ENCODE measurements at regions not wholly inside any gene's neighbourhood (a gene's known extent, or its start where the extent isn't known, plus 50 kb on each side); places are given as distances from the start of the nearest gene placed in this dataset.

GRCh38 chr6:47157063-47157462, 114.9 kb upstream of the ADGRF1 start (continued):
- TF ChIP-seq ZNF331 (CRISPR knock-in tag; IDR thresholded peaks at IDR 0.05) (peak; percentile 61; the same call in 1 of the 2 replicates), SOX6 (IDR thresholded peaks at IDR 0.05) (no peak), SOX6 (CRISPR knock-in tag; IDR thresholded peaks at IDR 0.05) (peak; percentile 31; the same call in 1 of the 2 replicates), CEBPG (CRISPR knock-in tag; IDR thresholded peaks at IDR 0.05) (peak; percentile 52), MTF2 (CRISPR knock-in tag; IDR thresholded peaks at IDR 0.05; ENCODE audit: borderline replicate concordance) (no peak), PBX3 (CRISPR knock-in tag; IDR thresholded peaks at IDR 0.05; ENCODE audit: borderline replicate concordance) (no peak), ZFP90 (CRISPR knock-in tag; IDR thresholded peaks at IDR 0.05; ENCODE audit: borderline replicate concordance) (no peak), HNF1A (IDR thresholded peaks at IDR 0.05; ENCODE audit: low read depth) (no peak), HNF1A (CRISPR knock-in tag; IDR thresholded peaks at IDR 0.05; ENCODE audit: borderline replicate concordance) (no peak), ZNF552 (CRISPR knock-in tag; IDR thresholded peaks at IDR 0.05; ENCODE audit: borderline replicate concordance) (no peak), NAIF1 (CRISPR knock-in tag; IDR thresholded peaks at IDR 0.05; ENCODE audit: borderline replicate concordance) (no peak), ZNF7 (CRISPR knock-in tag; IDR thresholded peaks at IDR 0.05) (no peak), ADNP (CRISPR knock-in tag; IDR thresholded peaks at IDR 0.05) (no peak), SSRP1 (CRISPR knock-in tag; IDR thresholded peaks at IDR 0.05) (no peak), ZBTB25 (CRISPR knock-in tag; IDR thresholded peaks at IDR 0.05) (no peak), BHLHE40 (IDR thresholded peaks at IDR 0.05; ENCODE audit: low read length) (no peak), MAF1 (CRISPR knock-in tag; IDR thresholded peaks at IDR 0.05; ENCODE audit: borderline replicate concordance) (no peak), HNF4A (CRISPR knock-in tag; IDR thresholded peaks at IDR 0.05) (peak; percentile 57; the same call in 1 of the 2 replicates), NFE2L2 (IDR thresholded peaks at IDR 0.05; ENCODE audit: low read length) (no peak), GABPA (IDR thresholded peaks at IDR 0.05; ENCODE audit: low read depth, low read length) (no peak), GABPA (CRISPR knock-in tag; IDR thresholded peaks at IDR 0.05; ENCODE audit: low read depth) (no peak), PAF1 (CRISPR knock-in tag; IDR thresholded peaks at IDR 0.05) (no peak), FOXJ3 (CRISPR knock-in tag; IDR thresholded peaks at IDR 0.05; ENCODE audit: borderline replicate concordance) (no peak), ATF1 (CRISPR knock-in tag; IDR thresholded peaks at IDR 0.05) (no peak), NPAS2 (CRISPR knock-in tag; IDR thresholded peaks at IDR 0.05; ENCODE audit: borderline replicate concordance) (no peak), RXRA (CRISPR knock-in tag; IDR thresholded peaks at IDR 0.05) (peak; percentile 23; the same call in 1 of the 2 replicates), FOXA3 (CRISPR knock-in tag; IDR thresholded peaks at IDR 0.05) (peak; percentile 42; the same call in 1 of the 2 replicates), HOMEZ (CRISPR knock-in tag; IDR thresholded peaks at IDR 0.05; ENCODE audit: low read depth) (peak; percentile 77; the same call in 1 of the 2 replicates)
